T-helper 2 cell treated with Interferon-gamma antibody and Interleukin-4, amounts not matched to agents 5 μg/mL and 100 μg/mL, for 36 hours (primary cell): ENCODE measurements at regions not wholly inside any gene's neighbourhood (a gene's known extent, or its start where the extent isn't known, plus 50 kb on each side); places are given as distances from the start of the nearest gene placed in this dataset.

Source experiments
- DNase-seq: peaks from one replicate; pipeline ENCODE4 v3.0.0; 2021; ENCODE audit warnings: low spot score
- H3K27ac Mint-ChIP-seq: one replicate; pipeline ENCODE4 v1.8.0; 2021; ENCODE audit warnings: mild to moderate bottlenecking, mixed read lengths
- H3K27me3 Mint-ChIP-seq: one replicate; pipeline ENCODE4 v1.8.0; 2021; ENCODE audit warnings: low read depth, mixed read lengths
- H3K36me3 Mint-ChIP-seq: one replicate; pipeline ENCODE4 v1.8.0; 2021; ENCODE audit warnings: low read depth, mixed read lengths
- H3K4me1 Mint-ChIP-seq: one replicate; pipeline ENCODE4 v1.8.0; 2021; ENCODE audit warnings: low read depth, mixed read lengths
- H3K4me3 Mint-ChIP-seq: one replicate; pipeline ENCODE4 v1.8.0; 2022; ENCODE audit warnings: mild to moderate bottlenecking, moderate library complexity, mixed read lengths
- H3K9me3 Mint-ChIP-seq: one replicate; pipeline ENCODE4 v1.8.0; 2021; ENCODE audit warnings: mixed read lengths

DNA sequence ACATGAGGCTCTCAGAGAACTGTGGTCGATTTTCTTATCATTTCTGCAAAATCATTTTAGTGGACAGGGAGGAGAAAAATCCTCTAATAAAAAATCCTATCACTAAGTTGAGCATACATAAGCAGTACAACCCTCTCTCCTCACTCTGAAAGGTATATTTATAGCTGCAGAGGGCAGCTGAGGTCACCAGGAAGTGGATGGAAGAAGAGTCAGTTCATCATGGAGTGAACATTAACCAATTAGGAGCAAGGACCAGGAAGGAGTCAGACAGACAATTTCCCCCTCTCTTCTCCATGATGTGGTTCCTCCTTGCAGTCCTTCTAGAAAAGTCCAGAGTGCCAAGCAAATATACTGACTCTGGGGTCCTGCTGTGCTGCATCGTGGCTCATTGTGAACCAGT lies 253.7 kb downstream of the TOX3 start:
- H3K9me3 Mint-ChIP-seq: peaks cover 21% of the 10 kb centered on the region
- no peaks in the 10 kb centered on the region for H3K36me3 Mint-ChIP-seq
- no peak overlapping the region for H3K4me3 Mint-ChIP-seq
- no peak overlapping the region for H3K27ac Mint-ChIP-seq
- DNase-seq: no peak
- no peaks in the 10 kb centered on the region for H3K4me1 Mint-ChIP-seq
- no peaks in the 10 kb centered on the region for H3K27me3 Mint-ChIP-seq

- Mint-ChIP-seq H3K4me3 (no peak overlapping the region), H3K4me1 (no peaks in the 10 kb centered on the region), H3K36me3 (no peaks in the 10 kb centered on the region), H3K9me3 (peaks cover 30% of the 10 kb centered on the region), H3K27me3 (no peaks in the 10 kb centered on the region), H3K27ac (no peak overlapping the region)
- no peak for DNase-seq
Observed at GRCh38 chr16:52283584-52284375, 263.2 kb downstream of the TOX3 start.

GRCh38 chr16:52283018-52283417 lies 263.9 kb downstream of the TOX3 start:
- Mint-ChIP-seq H3K36me3 (no peaks in the 10 kb centered on the region), H3K27ac (no peak overlapping the region), H3K4me1 (no peaks in the 10 kb centered on the region), H3K27me3 (no peaks in the 10 kb centered on the region), H3K9me3 (peaks cover 26% of the 10 kb centered on the region), H3K4me3 (no peak overlapping the region)
- DNase-seq: no peak

- Mint-ChIP-seq H3K4me1 (no peaks in the 10 kb centered on the region), H3K4me3 (no peak overlapping the region)
Observed at GRCh38 chr16:52280086-52280485, 266.9 kb downstream of the TOX3 start.

GRCh38 chr16:52271088-52271750 lies 275.7 kb downstream of the TOX3 start:
- H3K9me3 Mint-ChIP-seq: peaks cover 13% of the 10 kb centered on the region
- H3K27me3 Mint-ChIP-seq: no peaks in the 10 kb centered on the region
- DNase-seq: no peak
- no peak overlapping the region for H3K27ac Mint-ChIP-seq
- no peaks in the 10 kb centered on the region for H3K36me3 Mint-ChIP-seq
- H3K4me3 Mint-ChIP-seq: no peak overlapping the region
- no peaks in the 10 kb centered on the region for H3K4me1 Mint-ChIP-seq

More at GRCh38 chr16:52280086-52280485, 266.9 kb downstream of the TOX3 start:
- H3K27ac Mint-ChIP-seq: no peak overlapping the region
- no peaks in the 10 kb centered on the region for H3K36me3 Mint-ChIP-seq
- no peak for DNase-seq
- peaks cover 21% of the 10 kb centered on the region for H3K9me3 Mint-ChIP-seq
- no peaks in the 10 kb centered on the region for H3K27me3 Mint-ChIP-seq

- peaks cover 9% of the 10 kb centered on the region for H3K9me3 Mint-ChIP-seq
- no peak overlapping the region for H3K27ac Mint-ChIP-seq
- H3K36me3 Mint-ChIP-seq: no peaks in the 10 kb centered on the region
- no peak for DNase-seq
- no peaks in the 10 kb centered on the region for H3K27me3 Mint-ChIP-seq
- no peaks in the 10 kb centered on the region for H3K4me1 Mint-ChIP-seq
- no peak overlapping the region for H3K4me3 Mint-ChIP-seq
Observed at GRCh38 chr16:52265446-52265861, 281.5 kb downstream of the TOX3 start.

DNA sequence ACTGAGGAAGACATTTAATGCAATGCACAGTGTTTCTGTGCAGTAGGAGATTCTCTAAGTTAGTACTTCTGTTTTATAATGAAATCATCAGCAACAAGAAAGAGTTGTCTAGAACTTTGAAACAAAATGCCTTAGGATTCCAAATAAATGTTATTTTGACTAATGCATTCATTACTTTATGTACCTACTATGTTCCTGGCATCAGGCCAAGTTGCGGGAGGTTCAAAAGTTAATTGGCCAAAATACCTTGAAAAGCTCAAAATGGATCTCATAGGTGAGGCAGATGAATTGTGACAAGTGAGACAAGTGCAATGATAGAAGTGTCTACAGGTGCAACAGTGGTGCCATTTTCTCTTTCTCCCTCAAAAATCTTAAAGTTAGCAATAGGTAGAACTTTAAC lies 289.4 kb downstream of the TOX3 start:
- Mint-ChIP-seq H3K4me3 (no peak overlapping the region), H3K36me3 (no peaks in the 10 kb centered on the region), H3K4me1 (no peaks in the 10 kb centered on the region), H3K9me3 (peaks cover 5% of the 10 kb centered on the region), H3K27ac (no peak overlapping the region), H3K27me3 (no peaks in the 10 kb centered on the region)
- DNase-seq: no peak

DNA sequence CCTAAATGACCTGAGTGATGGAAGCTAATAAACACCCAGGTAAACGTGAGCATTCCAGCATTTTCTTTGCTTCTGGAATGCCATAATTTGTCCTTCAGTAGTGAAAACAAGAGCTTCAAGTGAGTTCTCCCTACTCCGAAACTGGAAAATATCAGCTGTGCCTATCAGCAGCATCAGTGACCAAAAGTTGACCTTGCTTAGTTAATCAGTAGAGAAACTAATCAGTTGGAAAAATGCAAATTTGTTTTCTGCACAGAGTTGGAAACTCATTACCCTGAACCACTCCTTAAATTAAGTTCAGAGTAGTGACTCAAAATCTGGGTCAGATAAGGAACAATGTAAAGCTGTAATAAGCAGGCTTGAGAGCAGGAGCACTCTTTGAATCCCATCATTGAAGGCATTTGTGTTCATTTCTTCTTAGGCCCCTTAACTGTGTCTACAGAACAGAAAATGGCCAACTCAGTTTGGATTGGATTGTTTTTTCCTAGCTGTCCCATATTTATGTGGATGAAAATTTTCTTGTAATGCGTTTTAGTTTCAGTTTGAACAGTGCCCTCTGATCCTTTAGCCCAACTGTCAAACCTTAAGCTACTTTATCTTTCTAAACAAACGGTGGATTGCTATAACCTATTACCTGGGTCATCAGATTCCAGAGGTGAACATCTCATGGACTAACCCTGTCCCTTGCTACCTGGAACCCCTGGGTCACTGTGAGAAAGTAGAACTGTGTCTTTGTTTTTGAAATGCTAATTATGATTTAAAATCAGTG lies 290.4 kb downstream of the TOX3 start:
- Mint-ChIP-seq H3K27me3 (no peaks in the 10 kb centered on the region), H3K36me3 (no peaks in the 10 kb centered on the region), H3K4me1 (no peaks in the 10 kb centered on the region), H3K27ac (no peak overlapping the region), H3K9me3 (peaks cover 5% of the 10 kb centered on the region), H3K4me3 (no peak overlapping the region)
- DNase-seq: no peak

DNA sequence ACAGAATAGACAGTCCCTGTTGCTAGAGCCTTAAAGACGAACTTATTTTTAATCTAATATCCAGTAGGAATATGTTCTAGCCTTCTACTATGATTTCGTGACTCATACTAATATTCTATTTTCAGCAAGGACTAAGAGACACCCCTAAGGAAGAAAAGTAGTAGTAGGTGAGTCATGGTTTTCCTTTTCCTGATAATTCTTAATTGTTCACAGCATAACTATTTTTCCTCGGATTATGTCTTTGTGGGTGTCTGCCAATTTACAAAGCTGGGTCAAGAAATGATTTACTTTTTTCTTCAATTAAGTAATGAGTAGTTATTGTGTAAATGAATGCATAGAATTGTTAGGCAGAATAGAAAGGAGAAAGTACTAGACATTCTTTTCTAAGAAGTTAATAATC lies 292.2 kb downstream of the TOX3 start:
- H3K4me3 Mint-ChIP-seq: no peak overlapping the region
- H3K27ac Mint-ChIP-seq: no peak overlapping the region
- peaks cover 5% of the 10 kb centered on the region for H3K9me3 Mint-ChIP-seq
- no peaks in the 10 kb centered on the region for H3K27me3 Mint-ChIP-seq
- H3K4me1 Mint-ChIP-seq: no peaks in the 10 kb centered on the region
- no peaks in the 10 kb centered on the region for H3K36me3 Mint-ChIP-seq
- DNase-seq: no peak

DNA sequence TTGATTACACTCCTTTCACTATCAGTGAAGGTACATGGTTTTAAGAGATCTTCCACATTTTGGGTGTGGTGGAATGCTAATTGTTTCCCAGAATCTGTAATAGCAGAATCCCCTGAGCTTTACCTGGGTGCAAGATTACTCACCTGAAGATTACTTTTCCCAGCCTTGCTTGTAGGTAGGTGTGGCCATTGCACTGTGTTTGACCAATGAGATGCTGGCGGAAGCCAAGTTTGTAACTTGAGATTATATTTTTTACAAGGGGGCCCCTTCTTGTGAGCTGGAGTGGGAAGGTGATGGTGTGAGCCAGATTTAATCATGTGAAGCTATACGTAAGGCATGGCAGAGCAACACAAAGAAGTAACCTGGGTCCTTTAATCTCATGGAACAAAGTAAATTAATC lies 294.3 kb downstream of the TOX3 start:
- Mint-ChIP-seq H3K9me3 (peaks cover 13% of the 10 kb centered on the region), H3K36me3 (no peaks in the 10 kb centered on the region), H3K4me3 (no peak overlapping the region), H3K27ac (no peak overlapping the region), H3K4me1 (no peaks in the 10 kb centered on the region), H3K27me3 (no peaks in the 10 kb centered on the region)
- DNase-seq: no peak

DNA sequence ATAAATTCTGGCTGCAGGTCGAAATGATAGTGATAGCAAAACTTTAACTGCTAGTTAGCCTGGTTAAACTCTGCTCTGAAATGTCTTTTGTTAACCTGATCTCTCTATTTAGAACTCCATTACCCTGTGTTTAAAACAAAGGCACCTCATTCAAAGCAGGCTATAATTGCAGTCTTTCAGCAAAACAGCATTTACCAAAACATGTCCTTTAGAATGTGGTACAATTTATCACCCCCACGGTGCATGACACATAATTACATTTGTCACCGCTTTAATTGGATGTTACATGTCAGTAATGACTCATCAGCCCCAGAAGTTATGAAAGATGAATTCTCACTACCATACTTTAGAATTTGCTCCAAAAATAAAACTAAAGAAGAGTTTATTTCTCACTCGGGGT lies 295.4 kb downstream of the TOX3 start:
- Mint-ChIP-seq H3K4me3 (no peak overlapping the region), H3K27me3 (no peaks in the 10 kb centered on the region), H3K36me3 (no peaks in the 10 kb centered on the region), H3K4me1 (no peaks in the 10 kb centered on the region), H3K9me3 (peaks cover 13% of the 10 kb centered on the region), H3K27ac (no peak overlapping the region)
- no peak for DNase-seq

- Mint-ChIP-seq H3K36me3 (no peaks in the 10 kb centered on the region), H3K4me1 (no peaks in the 10 kb centered on the region), H3K27me3 (no peaks in the 10 kb centered on the region), H3K4me3 (no peak overlapping the region), H3K27ac (no peak overlapping the region), H3K9me3 (peaks cover 15% of the 10 kb centered on the region)
- no peak for DNase-seq
Observed at GRCh38 chr16:52247737-52248136, 299.2 kb downstream of the TOX3 start.

DNA sequence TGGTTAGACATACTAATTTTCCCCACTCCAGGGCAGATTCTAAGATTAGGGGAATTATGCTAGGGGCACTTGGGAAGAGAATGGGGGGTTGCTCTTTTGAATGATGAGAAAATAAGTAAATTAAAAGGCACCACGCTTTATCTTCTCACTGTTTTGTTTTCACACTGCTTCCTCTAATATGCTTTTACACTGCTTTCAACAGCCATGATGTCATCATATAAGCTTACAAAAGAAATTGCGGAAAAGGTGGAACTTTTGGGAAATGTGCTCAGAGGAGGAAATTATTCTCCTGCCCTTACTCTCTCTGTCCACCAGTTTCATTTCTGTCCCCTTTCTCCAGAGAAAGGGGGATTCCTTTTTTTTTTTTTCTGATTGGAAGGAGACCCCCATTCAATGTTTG lies 308.2 kb downstream of the TOX3 start:
- no peaks in the 10 kb centered on the region for H3K36me3 Mint-ChIP-seq
- no peaks in the 10 kb centered on the region for H3K4me1 Mint-ChIP-seq
- no peaks in the 10 kb centered on the region for H3K27me3 Mint-ChIP-seq
- no peak overlapping the region for H3K4me3 Mint-ChIP-seq
- no peak for DNase-seq
- H3K9me3 Mint-ChIP-seq: peaks cover 17% of the 10 kb centered on the region
- H3K27ac Mint-ChIP-seq: no peak overlapping the region

DNA sequence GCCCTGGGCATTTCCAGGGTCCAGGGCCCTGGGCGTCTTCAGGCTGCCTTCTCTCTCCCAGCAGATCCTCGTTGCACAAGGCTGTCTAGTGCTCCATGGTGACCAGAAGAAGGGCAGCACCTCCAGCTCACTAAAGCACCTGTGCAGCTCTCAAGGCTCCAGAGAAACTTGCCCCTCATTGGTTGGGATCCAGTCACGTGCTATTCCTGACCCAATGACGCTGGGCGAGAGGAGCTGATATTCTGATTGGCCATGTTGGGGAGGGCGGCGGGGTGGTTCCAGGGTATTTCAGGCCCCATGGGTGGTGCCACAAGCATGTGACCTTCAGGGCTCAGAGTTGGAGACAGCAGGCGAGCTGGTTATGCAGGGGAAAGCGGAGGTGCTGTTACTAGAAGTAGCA lies 309.1 kb downstream of the TOX3 start:
- peaks cover 15% of the 10 kb centered on the region for H3K9me3 Mint-ChIP-seq
- DNase-seq: no peak
- no peak overlapping the region for H3K27ac Mint-ChIP-seq
- no peaks in the 10 kb centered on the region for H3K27me3 Mint-ChIP-seq
- no peak overlapping the region for H3K4me3 Mint-ChIP-seq
- H3K36me3 Mint-ChIP-seq: no peaks in the 10 kb centered on the region
- H3K4me1 Mint-ChIP-seq: no peaks in the 10 kb centered on the region
